Panc1 (cell line): ENCODE measurements at regions not wholly inside any gene's neighbourhood (a gene's known extent, or its start where the extent isn't known, plus 50 kb on each side); places are given as distances from the start of the nearest gene placed in this dataset.

Source experiments
- ATAC-seq: fragments of 200-7000 bp; cut with Tn5 transposase; 2 replicates; pipeline ENCODE4 v1.9.1; 2020; ENCODE audit warnings: mild to moderate bottlenecking, moderate library complexity
- BruUV-seq: library from RNA; stranded (reverse); fragments of 400-500 nt; replicated peaks from 2 replicates; lab custom pipeline; 2021; lab: Mats Ljungman, UMichigan
- CTCF ChIA-PET: fragments of 300-600 bp; sonication (Branson Sonifier 250); formaldehyde crosslinking; loops from one replicate; lab custom pipeline; 2022; ENCODE audit warnings: antibody characterized with exemption; lab: Charles Lee
- POLR2A ChIA-PET: fragments of 300-600 bp; sonication (Branson Sonifier 250); formaldehyde crosslinking; loops from one replicate; lab custom pipeline; 2022; ENCODE audit warnings: antibody characterized with exemption; lab: Charles Lee
- DNase-seq: peaks from one replicate; pipeline ENCODE4 v3.0.0-alpha.2; 2010; ENCODE audit warnings: low read depth, low spot score
- H3K27ac ChIP-seq: 2 replicates; pipeline ENCODE4 v1.5.1; 2011; ENCODE audit warnings: mild to moderate bottlenecking, low read length, inconsistent platforms
- H3K27me3 ChIP-seq: fragments of 200-500 bp; sonication (Bioruptor generic); 2 replicates; pipeline ENCODE4 v1.6.0; 2014; ENCODE audit warnings: low read length, inconsistent platforms; ENCODE audit not compliant: control insufficient read depth, insufficient read depth
- H3K36me3 ChIP-seq: fragments of 200-500 bp; sonication (Bioruptor generic); 2 replicates; pipeline ENCODE4 v1.5.1; 2014; ENCODE audit warnings: inconsistent platforms, mild to moderate bottlenecking, low read length, moderate library complexity; ENCODE audit not compliant: control insufficient read depth, insufficient read depth
- H3K4me1 ChIP-seq: 2 replicates; pipeline ENCODE4 v1.5.1; 2011; ENCODE audit warnings: inconsistent platforms, mild to moderate bottlenecking, low read length, moderate library complexity; ENCODE audit not compliant: control insufficient read depth, insufficient read depth
- H3K4me3 ChIP-seq, 2 experiments: 2 replicates each; pipeline ENCODE4 v1.5.1; 2011 to 2012; ENCODE audit warnings: low read depth in 2 of 2, low read length in 2 of 2, mild to moderate bottlenecking in 2 of 2, inconsistent platforms in 1 of 2, moderate library complexity in 1 of 2
- H3K9me3 ChIP-seq: fragments of 200-500 bp; sonication (Bioruptor generic); 2 replicates; pipeline ENCODE4 v1.5.1; 2014; ENCODE audit warnings: low read depth, mild to moderate bottlenecking, inconsistent platforms, low read length, moderate library complexity; ENCODE audit not compliant: control insufficient read depth, insufficient read depth
- CTCF ChIP-seq: fragments of 450-650 bp; IDR thresholded peaks from 2 replicates; pipeline ENCODE4 v1.5.1; 2017; ENCODE audit warnings: mild to moderate bottlenecking
- POLR2AphosphoS5 ChIP-seq: IDR thresholded peaks from 2 replicates; pipeline ENCODE4 v1.6.1; 2012; ENCODE audit warnings: mild to moderate bottlenecking, low read depth, low read length, moderate library complexity
- REST ChIP-seq, 2 experiments: IDR thresholded peaks; 2 replicates each; pipeline ENCODE4 v1.6.1; 2011 to 2012; ENCODE audit warnings: low read depth in 2 of 2, control low read depth in 1 of 2, low read length in 1 of 2, mild to moderate bottlenecking in 1 of 2, moderate library complexity in 1 of 2; ENCODE audit not compliant: insufficient read depth in 1 of 2
- SIN3A ChIP-seq: IDR thresholded peaks from 2 replicates; pipeline ENCODE4 v1.6.1; 2012; ENCODE audit warnings: low read depth, mild to moderate bottlenecking, low read length, moderate library complexity, borderline replicate concordance; ENCODE audit not compliant: insufficient read depth
- TCF7L2 ChIP-seq: IDR thresholded peaks from 2 replicates; pipeline ENCODE4 v1.6.1; 2011; ENCODE audit warnings: mild to moderate bottlenecking, low read depth, low read length, inconsistent platforms
- in situ Hi-C: cut with HindIII; loops from 2 replicates; pipeline ENCODE4 v1.10.0; 2016; ENCODE audit warnings: low sequenced_read_pairs, low pct_unique_long_range_greater_than_20kb
- intact Hi-C: fragments of 100-400 bp; cut with micrococcal nuclease; formaldehyde crosslinking; loops from one replicate; pipeline ENCODE4 v1.10.0; 2022; ENCODE audit not compliant: unreplicated experiment

GRCh38 chr13:65623148-65623547 lies 1607.0 kb downstream of the PCDH9 start:
- ChIA-PET CTCF (no interaction called here), POLR2A (no interaction called here)
- in situ Hi-C loops: no loop called here
- TF ChIP-seq SIN3A: no peak
- no peak for TF ChIP-seq TCF7L2
- TF ChIP-seq CTCF: no peak
- no peak for TF ChIP-seq POLR2AphosphoS5
- TF ChIP-seq REST (IDR thresholded peaks at IDR 0.05; ENCODE audit: insufficient read depth in 1 of 2, low read depth in 2 of 2, low read length in 1 of 2): no peak
- no TSS peak for BruUV-seq
- H3K4me1 ChIP-seq: no peaks in the 10 kb centered on the region
- ATAC-seq (no peak), DNase-seq (no peak)
- no peak overlapping the region for H3K4me3 ChIP-seq
- no peaks in the 10 kb centered on the region for H3K9me3 ChIP-seq
- intact Hi-C loops: no loop called here
- no peaks in the 10 kb centered on the region for H3K27me3 ChIP-seq
- H3K27ac ChIP-seq: no peak overlapping the region
- H3K36me3 ChIP-seq: no peaks in the 10 kb centered on the region

GRCh38 chr13:65615506-65615905 lies 1614.6 kb downstream of the PCDH9 start:
- CTCF ChIA-PET: no interaction called here
- in situ Hi-C loops: no loop called here

More at GRCh38 chr13:65615506-65615905, 1614.6 kb downstream of the PCDH9 start:
- ATAC-seq (no peak), DNase-seq (no peak)
- intact Hi-C loops: no loop called here
- POLR2A ChIA-PET: no interaction called here
- H3K4me1 ChIP-seq: no peaks in the 10 kb centered on the region
- H3K4me3 ChIP-seq: no peak overlapping the region
- H3K36me3 ChIP-seq: no peaks in the 10 kb centered on the region
- BruUV-seq: no TSS peak
- TF ChIP-seq SIN3A: no peak
- TF ChIP-seq TCF7L2: no peak
- no peak for TF ChIP-seq POLR2AphosphoS5
- TF ChIP-seq REST (IDR thresholded peaks at IDR 0.05; ENCODE audit: insufficient read depth in 1 of 2, low read depth in 2 of 2, low read length in 1 of 2): no peak
- no peak for TF ChIP-seq CTCF
- H3K27me3 ChIP-seq: no peaks in the 10 kb centered on the region
- H3K27ac ChIP-seq: no peak overlapping the region
- H3K9me3 ChIP-seq: no peaks in the 10 kb centered on the region
